Type B pancreatic cell (in vitro differentiated cells): ENCODE measurements at regions not wholly inside any gene's neighbourhood (a gene's known extent, or its start where the extent isn't known, plus 50 kb on each side); places are given as distances from the start of the nearest gene placed in this dataset.
A peak's percentile ranks its signal among the peaks of the same experiment; 100 is the strongest.
"Not testable (repeated sequence)": the region's sequence is repeated elsewhere in the genome, so short reads cannot be mapped to it uniquely, and the experiment has no call there.

Experiments
- DNase-seq: peaks from one replicate; pipeline ENCODE4 v3.0.0; 2021; ENCODE audit warnings: mixed read lengths; ENCODE audit not compliant: unreplicated experiment; ENCODE audit errors: extremely low spot score
- H3K27ac Mint-ChIP-seq: 2 replicates; pipeline ENCODE4 v1.8.0; 2021; ENCODE audit warnings: mild to moderate bottlenecking, mixed read lengths
- H3K27me3 Mint-ChIP-seq: 2 replicates; pipeline ENCODE4 v1.8.0; 2021; ENCODE audit warnings: mixed read lengths
- H3K36me3 Mint-ChIP-seq: 2 replicates; pipeline ENCODE4 v1.8.0; 2021; ENCODE audit warnings: mixed read lengths
- H3K4me1 Mint-ChIP-seq: one replicate; pipeline ENCODE4 v1.8.0; 2021; ENCODE audit warnings: mixed read lengths; ENCODE audit not compliant: unreplicated experiment
- H3K4me3 Mint-ChIP-seq: 2 replicates; pipeline ENCODE4 v1.8.0; 2021; ENCODE audit warnings: mild to moderate bottlenecking, mixed read lengths
- H3K9me3 Mint-ChIP-seq: 2 replicates; pipeline ENCODE4 v1.8.0; 2021; ENCODE audit warnings: mixed read lengths
- CTCF ChIP-seq: fragments of 200-600 bp; sonication (generic); conservative IDR thresholded peaks from 2 replicates; pipeline ENCODE4 v1.5.0; 2021; ENCODE audit warnings: antibody characterized with exemption, mild to moderate bottlenecking

DNA sequence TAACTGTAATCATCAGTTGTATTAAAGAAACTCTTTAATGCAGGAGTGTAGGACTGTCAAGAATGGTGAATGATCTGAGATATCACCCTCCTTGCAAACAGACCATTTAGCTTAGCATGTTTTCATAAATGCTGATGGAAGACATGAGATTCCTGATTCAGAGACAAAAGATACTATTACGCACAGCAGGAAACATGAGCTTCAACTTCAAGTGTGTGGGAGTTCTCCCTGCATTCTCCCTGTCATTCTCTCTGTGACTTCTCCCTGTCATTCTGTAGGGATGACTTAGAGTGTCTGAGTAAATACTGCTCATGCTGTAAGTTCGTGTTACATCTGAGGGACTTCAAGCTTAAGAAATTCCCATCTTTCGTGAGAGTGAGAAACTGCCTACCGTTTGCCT lies 866.0 kb upstream of the PRKX start:
- no peak for DNase-seq
- H3K27ac Mint-ChIP-seq: no peak overlapping the region
- H3K4me3 Mint-ChIP-seq: no peak overlapping the region
- no peaks in the 10 kb centered on the region for H3K4me1 Mint-ChIP-seq
- H3K27me3 Mint-ChIP-seq: no peaks in the 10 kb centered on the region
- H3K9me3 Mint-ChIP-seq: no peaks in the 10 kb centered on the region
- TF ChIP-seq CTCF: no peak
- H3K36me3 Mint-ChIP-seq: no peaks in the 10 kb centered on the region

DNA sequence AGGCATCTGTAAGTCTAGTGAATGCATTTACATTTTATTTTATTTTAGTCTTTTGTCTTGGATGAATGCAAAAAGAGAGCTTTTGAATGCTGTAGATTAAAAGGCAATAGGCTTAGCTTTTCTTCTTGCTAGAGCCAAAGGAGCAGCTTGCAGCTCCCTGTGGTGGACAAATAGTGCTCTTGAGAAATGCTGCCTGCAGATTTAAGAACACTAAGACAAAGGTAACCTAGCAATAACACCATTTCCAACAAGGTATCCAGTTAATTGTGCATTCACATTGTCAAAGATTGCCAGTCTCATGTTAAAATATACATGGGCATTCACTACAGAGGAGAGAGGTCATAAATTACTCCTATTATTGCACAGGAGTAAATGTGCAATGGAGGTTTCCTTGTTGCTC lies 859.2 kb upstream of the PRKX start:
- H3K4me3 Mint-ChIP-seq: no peak overlapping the region
- no peaks in the 10 kb centered on the region for H3K9me3 Mint-ChIP-seq
- peaks cover 4% of the 10 kb centered on the region for H3K4me1 Mint-ChIP-seq
- no peaks in the 10 kb centered on the region for H3K36me3 Mint-ChIP-seq
- H3K27ac Mint-ChIP-seq: no peak overlapping the region
- DNase-seq: no peak
- TF ChIP-seq CTCF: no peak
- no peaks in the 10 kb centered on the region for H3K27me3 Mint-ChIP-seq

DNA sequence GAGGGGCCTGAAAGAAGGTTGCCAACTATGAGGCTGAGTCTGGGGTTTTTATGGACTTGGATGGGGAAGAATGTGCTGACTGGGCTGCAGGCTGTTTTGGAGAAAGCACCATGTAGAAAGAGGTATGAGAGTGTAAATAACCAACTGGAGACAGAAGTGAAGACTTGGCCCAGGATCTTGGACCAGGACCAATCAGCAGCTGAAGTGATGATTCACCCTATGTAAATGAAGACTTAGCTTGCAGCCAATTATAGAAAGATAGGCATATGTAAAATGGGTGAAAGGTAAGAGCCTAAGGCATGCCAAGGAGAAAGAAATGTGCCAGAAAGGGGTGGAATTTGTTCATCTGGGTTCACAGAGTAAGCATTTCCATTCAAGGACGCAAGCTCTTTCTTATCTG lies 856.7 kb upstream of the PRKX start:
- Mint-ChIP-seq H3K36me3 (no peaks in the 10 kb centered on the region), H3K4me3 (no peak overlapping the region), H3K27ac (peak overlapping the region; percentile 55), H3K4me1 (peaks cover 4% of the 10 kb centered on the region), H3K27me3 (peaks cover 3% of the 10 kb centered on the region), H3K9me3 (no peaks in the 10 kb centered on the region)
- no peak for TF ChIP-seq CTCF
- no peak for DNase-seq

DNA sequence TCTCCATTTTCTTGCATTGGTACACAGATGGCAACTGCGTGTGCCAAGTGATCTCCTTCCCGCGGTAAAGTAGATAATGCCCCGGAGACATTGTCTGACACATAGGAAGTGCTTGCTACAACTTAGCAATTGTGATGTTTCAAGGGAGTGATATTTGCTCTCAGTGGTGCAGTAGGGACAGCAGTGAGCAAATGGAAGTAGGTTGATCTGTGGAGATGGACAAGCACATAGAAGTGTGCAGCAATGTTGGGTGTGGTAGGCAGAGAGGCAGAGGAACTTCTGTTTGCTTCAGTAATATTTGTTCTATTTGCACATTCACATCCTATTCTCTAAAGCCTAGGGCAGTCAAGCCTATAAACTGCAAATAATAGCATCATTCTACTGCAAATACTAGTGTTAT lies 846.7 kb upstream of the PRKX start:
- no peaks in the 10 kb centered on the region for H3K4me1 Mint-ChIP-seq
- no peak overlapping the region for H3K4me3 Mint-ChIP-seq
- no peak for DNase-seq
- H3K9me3 Mint-ChIP-seq: peaks cover 11% of the 10 kb centered on the region
- H3K36me3 Mint-ChIP-seq: no peaks in the 10 kb centered on the region
- H3K27ac Mint-ChIP-seq: no peak overlapping the region
- TF ChIP-seq CTCF: no peak
- H3K27me3 Mint-ChIP-seq: no peaks in the 10 kb centered on the region

- TF ChIP-seq CTCF: peak; percentile 50
- Mint-ChIP-seq H3K4me3 (no peak overlapping the region), H3K27ac (no peak overlapping the region), H3K4me1 (peaks cover 4% of the 10 kb centered on the region), H3K36me3 (no peaks in the 10 kb centered on the region), H3K27me3 (peaks cover 3% of the 10 kb centered on the region), H3K9me3 (no peaks in the 10 kb centered on the region)
- no peak for DNase-seq
These were observed 836.6 kb upstream of the PRKX start for GRCh38 chrX:4550018-4550417.

DNA sequence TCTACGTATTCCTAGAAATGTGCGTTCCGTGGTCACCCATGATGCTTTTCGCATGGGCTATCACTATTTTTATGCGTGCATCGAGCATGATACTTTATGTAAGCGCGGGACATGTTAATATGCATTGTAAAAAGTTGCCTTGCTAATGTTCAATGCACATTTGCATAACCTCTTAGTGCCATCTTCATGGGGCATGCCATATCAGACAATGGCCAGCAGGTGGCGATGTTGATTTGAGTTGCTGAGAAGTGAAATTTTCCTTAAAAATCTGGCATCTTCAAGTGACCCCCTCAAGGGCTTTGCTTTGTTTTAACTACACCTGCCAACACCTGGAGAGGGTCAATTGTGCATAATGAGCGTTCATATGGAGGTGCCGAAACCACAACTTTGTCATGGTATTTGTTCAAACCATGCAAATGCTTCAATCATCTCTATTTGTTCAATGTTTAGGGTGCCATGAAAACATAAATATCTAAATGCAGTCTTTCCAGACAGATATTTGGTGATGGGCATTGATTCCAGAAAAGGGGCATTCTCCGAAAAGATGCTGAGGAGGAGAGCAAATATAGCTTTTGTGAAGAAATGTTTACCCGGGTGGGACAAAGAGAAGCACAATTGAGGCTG lies 833.9 kb upstream of the PRKX start:
- TF ChIP-seq CTCF: peak; percentile 95
- H3K4me1 Mint-ChIP-seq: peaks cover 4% of the 10 kb centered on the region

GRCh38 chrX:4546178-4546577 lies 832.7 kb upstream of the PRKX start:
- not testable (repeated sequence) for H3K4me1 Mint-ChIP-seq, DNase-seq, H3K9me3 Mint-ChIP-seq, H3K4me3 Mint-ChIP-seq, H3K27me3 Mint-ChIP-seq, H3K27ac Mint-ChIP-seq, H3K36me3 Mint-ChIP-seq

More for the DNA sequence above, 833.9 kb upstream of the PRKX start:
- Mint-ChIP-seq H3K36me3 (no peaks in the 10 kb centered on the region), H3K27ac (no peak overlapping the region), H3K4me3 (no peak overlapping the region), H3K9me3 (no peaks in the 10 kb centered on the region), H3K27me3 (peaks cover 3% of the 10 kb centered on the region)
- DNase-seq: no peak
